ENCODE measurements at regions not wholly inside any gene's neighbourhood (a gene's known extent, or its start where the extent isn't known, plus 50 kb on each side); places are given as distances from the start of the nearest gene placed in this dataset.
"Not testable (repeated sequence)": the region's sequence is repeated elsewhere in the genome, so short reads cannot be mapped to it uniquely, and the experiment has no call there.

GRCh38 chr5:12691330-12691729 lies 787.1 kb upstream of the CTNND2 start:
- DNase-seq: no peak

GRCh38 chr5:12690361-12690760 lies 786.1 kb upstream of the CTNND2 start:
- no peak for DNase-seq

- no peak for DNase-seq
Measured at GRCh38 chr5:12683249-12683648, 779.0 kb upstream of the CTNND2 start.

- no peak for DNase-seq
Measured at GRCh38 chr5:12679731-12680130, 775.5 kb upstream of the CTNND2 start.

- no peak for DNase-seq
Measured at GRCh38 chr5:12675959-12676358, 771.7 kb upstream of the CTNND2 start.

- DNase-seq: no peak
Measured at GRCh38 chr5:12672141-12672540, 767.9 kb upstream of the CTNND2 start.

GRCh38 chr5:12669326-12669725 lies 765.1 kb upstream of the CTNND2 start:
- DNase-seq: no peak

- no peak for DNase-seq
Measured at GRCh38 chr5:12668564-12668963, 764.3 kb upstream of the CTNND2 start.

GRCh38 chr5:12667818-12668217 lies 763.6 kb upstream of the CTNND2 start:
- not testable (repeated sequence) for DNase-seq

GRCh38 chr5:12665772-12666171 lies 761.5 kb upstream of the CTNND2 start:
- not testable (repeated sequence) for DNase-seq

GRCh38 chr5:12662545-12663314 lies 758.5 kb upstream of the CTNND2 start:
- no peak for DNase-seq

GRCh38 chr5:12661617-12662370 lies 757.5 kb upstream of the CTNND2 start:
- DNase-seq: no peak

GRCh38 chr5:12660279-12661107 lies 756.2 kb upstream of the CTNND2 start:
- DNase-seq: not testable (repeated sequence)

- DNase-seq: no peak
Measured at GRCh38 chr5:12659686-12660085, 755.4 kb upstream of the CTNND2 start.

- no peak for DNase-seq
Measured at GRCh38 chr5:12658871-12659446, 754.7 kb upstream of the CTNND2 start.

- DNase-seq: not testable (repeated sequence)
Measured at GRCh38 chr5:12657914-12658474, 753.7 kb upstream of the CTNND2 start.

- no peak for DNase-seq
Measured at GRCh38 chr5:12655675-12656074, 751.4 kb upstream of the CTNND2 start.

GRCh38 chr5:12652201-12652600 lies 748.0 kb upstream of the CTNND2 start:
- DNase-seq: no peak

- no peak for DNase-seq
Measured at GRCh38 chr5:12648558-12648957, 744.3 kb upstream of the CTNND2 start.

GRCh38 chr5:12647613-12648012 lies 743.4 kb upstream of the CTNND2 start:
- DNase-seq: no peak

GRCh38 chr5:12645582-12645981 lies 741.3 kb upstream of the CTNND2 start:
- no peak for DNase-seq

GRCh38 chr5:12636209-12636608 lies 732.0 kb upstream of the CTNND2 start:
- DNase-seq: no peak

GRCh38 chr5:12626556-12626955 lies 722.3 kb upstream of the CTNND2 start:
- DNase-seq: no peak
